VCaP (cell line): ENCODE measurements at regions not wholly inside any gene's neighbourhood (a gene's known extent, or its start where the extent isn't known, plus 50 kb on each side); places are given as distances from the start of the nearest gene placed in this dataset.

Experiments used
- H3K27ac ChIP-seq: fragments of 450-650 bp; 2 replicates; pipeline ENCODE4 v1.5.1; 2017
- TF ChIP-seq, protein P1 (sequence below): fragments of 450-650 bp; conservative IDR thresholded peaks from 2 replicates; pipeline ENCODE4 v1.5.1; 2017; ENCODE audit warnings: mild to moderate bottlenecking, moderate library complexity

DNA sequence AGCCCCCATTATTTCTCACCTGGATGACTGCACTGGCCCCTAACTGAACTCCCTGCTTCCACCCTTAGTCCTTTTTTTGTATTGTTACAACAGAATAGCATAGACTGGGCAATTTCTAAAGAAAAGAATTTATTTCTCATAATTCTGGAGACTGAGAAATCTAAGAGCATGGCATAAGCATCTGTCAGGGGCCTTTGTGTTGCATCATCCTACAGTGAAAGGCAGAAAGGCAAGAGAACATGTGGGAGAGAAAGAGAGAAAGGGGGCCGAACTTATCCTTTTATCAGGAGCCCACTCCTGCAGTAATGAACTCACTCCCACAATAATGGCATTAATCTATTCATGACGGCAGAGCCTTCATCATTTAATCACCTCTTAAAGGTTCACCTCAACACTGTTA is 122.1 kb downstream of the EFNB1 start:
- no peak overlapping the region for H3K27ac ChIP-seq
- TF ChIP-seq, protein P1, sequence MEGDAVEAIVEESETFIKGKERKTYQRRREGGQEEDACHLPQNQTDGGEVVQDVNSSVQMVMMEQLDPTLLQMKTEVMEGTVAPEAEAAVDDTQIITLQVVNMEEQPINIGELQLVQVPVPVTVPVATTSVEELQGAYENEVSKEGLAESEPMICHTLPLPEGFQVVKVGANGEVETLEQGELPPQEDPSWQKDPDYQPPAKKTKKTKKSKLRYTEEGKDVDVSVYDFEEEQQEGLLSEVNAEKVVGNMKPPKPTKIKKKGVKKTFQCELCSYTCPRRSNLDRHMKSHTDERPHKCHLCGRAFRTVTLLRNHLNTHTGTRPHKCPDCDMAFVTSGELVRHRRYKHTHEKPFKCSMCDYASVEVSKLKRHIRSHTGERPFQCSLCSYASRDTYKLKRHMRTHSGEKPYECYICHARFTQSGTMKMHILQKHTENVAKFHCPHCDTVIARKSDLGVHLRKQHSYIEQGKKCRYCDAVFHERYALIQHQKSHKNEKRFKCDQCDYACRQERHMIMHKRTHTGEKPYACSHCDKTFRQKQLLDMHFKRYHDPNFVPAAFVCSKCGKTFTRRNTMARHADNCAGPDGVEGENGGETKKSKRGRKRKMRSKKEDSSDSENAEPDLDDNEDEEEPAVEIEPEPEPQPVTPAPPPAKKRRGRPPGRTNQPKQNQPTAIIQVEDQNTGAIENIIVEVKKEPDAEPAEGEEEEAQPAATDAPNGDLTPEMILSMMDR, result no peak

DNA sequence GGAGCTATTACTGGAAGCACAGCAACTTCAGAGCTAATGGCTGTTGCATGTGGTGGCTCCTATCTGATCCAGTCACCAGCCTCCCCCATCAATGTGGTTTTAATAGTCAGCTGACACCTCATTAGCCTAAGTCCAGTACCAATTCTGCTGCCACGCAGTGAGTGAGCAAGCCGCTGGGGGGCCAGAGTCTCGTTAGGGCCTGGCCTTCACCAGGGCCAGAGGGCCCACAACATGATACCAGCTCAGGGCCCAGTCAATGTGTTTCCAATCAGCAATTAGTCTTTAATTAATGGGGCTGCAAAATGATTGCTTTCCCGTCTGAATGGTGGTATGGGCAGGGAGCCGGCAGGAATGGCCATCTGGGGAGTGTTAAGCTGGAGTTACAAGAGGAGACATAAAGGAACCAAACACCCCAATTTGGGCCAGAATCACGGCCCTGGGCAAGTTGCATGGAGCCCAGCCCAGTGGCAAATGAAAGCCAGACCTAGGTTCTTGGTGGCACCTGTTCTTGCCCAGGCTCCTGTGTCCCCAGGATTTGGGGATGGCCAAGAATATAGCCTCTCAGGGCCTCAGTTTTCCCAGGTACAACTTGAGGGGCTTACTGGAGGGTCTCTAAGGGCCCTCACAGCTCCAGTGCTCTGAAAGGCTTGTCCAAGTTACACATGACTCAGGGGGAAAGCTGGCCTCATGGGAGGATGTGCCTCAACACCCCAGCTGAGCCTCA is 119.2 kb downstream of the EFNB1 start:
- TF ChIP-seq, protein P1, result no peak

DNA sequence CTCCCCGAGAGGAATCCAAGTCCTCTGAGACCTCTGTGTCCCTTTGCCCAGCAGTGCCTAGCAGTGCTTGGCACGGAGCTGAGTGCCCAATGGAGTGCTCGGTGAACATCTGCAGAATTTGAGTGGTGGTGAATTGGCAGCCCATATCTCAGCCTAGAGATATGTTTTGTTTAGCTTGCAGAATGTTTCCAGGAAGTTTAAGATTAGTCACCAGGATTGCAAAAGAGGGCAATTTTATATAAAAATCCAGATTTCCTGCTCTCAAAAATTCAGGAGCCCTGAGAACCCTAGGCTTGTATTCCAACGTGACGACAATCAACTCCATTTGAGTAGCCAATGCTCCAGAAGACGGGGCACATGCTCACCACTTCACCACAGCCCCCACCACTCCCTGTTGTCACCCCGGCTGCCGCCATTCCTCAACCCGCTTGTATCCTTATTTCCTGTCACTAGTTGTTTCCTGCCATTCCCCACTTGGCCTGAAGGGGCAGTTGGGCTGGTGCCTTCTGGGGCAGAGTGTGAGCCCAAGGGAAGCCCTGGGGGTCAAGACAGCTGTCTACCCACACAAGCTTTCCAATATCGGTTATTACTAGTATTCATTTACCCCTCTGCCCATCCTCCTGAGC is 116.9 kb downstream of the EFNB1 start:
- TF ChIP-seq, protein P1, result no peak
- no peak overlapping the region for H3K27ac ChIP-seq

More for the DNA sequence above, 119.2 kb downstream of the EFNB1 start:
- H3K27ac ChIP-seq, result no peak overlapping the region

DNA sequence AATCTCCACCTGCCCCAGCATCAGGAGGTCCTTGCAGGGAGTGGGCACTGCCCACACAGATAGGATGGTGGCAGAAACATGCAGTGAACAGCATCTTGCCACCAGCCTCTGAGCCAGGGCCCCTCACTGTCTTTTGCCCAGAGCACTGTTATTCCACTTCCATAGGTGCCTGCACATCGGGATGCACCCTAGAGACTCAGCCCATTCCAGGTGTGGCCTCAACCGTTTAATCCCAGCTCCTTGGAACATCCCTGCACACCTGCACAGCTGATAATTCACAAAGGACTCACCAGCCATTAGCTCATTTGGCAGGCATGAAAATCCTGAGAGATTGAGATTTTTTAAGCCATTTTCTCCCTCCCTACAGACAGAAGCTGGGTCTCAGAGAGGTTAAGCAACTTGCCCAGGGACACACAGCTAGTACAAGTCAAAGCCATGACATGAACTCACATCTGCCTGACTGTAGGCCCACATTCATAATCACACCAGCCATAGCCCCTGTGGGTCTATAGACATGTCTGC is 116.3 kb downstream of the EFNB1 start:
- H3K27ac ChIP-seq, result no peak overlapping the region
- TF ChIP-seq, protein P1, result no peak

DNA sequence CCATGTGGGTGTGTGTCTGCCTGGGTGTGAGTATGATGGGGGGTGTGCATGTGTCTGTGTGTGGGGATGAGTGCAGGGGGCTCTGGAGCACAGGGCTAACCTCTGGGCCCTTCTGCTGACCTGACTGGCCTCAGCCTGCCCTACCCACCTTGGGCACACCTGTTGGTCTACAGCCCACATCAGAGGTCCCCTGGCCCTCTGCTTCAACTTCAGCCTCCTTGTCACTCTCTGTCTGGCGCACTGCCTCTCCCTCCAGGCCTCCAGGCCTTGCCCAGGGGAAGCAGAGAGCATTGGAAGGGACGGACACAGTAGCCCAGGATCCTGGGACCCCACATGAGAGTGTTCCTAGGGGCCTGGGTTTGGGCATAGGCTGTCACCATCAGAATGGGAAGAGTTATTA is 115.4 kb downstream of the EFNB1 start:
- no peak overlapping the region for H3K27ac ChIP-seq
- TF ChIP-seq, protein P1, result no peak

DNA sequence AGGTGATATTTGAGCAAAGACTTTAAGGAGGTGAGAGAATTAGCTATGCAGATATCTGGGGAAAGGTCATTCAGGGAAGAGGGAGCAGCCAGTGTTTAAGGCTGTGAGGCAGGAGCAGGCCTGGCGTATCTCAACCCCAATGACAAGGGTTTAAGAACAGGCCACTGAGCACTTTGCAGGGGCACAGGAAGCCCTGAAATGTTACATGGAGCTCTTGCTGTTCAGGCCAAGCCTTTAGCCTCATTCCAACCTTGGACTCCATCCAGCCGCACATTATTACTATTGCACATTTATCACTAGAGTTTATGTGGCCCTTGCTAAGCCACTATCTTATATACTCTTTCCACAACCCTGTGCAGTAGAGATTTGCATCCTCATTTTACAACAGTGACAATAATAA is 114.0 kb downstream of the EFNB1 start:
- peak overlapping the region; percentile 52; the same call in 1 of the 2 replicates for H3K27ac ChIP-seq
- TF ChIP-seq, protein P1, result no peak

DNA sequence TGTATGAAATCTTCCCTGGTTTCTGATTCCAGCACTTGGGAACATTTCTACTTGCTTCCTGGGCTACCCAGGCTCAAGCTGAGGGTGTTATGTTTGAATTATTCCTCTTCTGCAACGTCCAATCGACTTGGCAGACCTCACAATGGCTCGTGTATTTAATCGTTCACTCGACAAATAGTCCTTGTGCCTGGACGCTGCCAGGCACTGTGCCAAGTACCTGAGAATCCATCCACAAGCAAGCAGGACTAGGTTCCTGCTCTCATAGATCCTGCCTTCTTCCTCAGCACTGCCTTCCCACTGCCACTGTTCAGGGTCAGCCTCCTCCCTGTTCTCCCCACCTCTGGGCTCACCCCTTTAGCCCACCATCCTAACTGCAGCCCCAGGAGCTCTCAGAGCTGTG is 113.3 kb downstream of the EFNB1 start:
- TF ChIP-seq, protein P1, result no peak
- peak overlapping the region; percentile 52 for H3K27ac ChIP-seq
